ENCODE measurements at regions not wholly inside any gene's neighbourhood (a gene's known extent, or its start where the extent isn't known, plus 50 kb on each side); places are given as distances from the start of the nearest gene placed in this dataset.

GRCh38 chr5:44945743-44946142, 137.0 kb downstream of the MRPS30 start:
- H3K4me2 ChIP-seq (ENCODE audit: insufficient read depth, low read length): no peak overlapping the region
- no peaks in the 10 kb centered on the region for H4K20me1 ChIP-seq (ENCODE audit: insufficient read depth, low read length)
- H3K27me3 ChIP-seq (ENCODE audit: insufficient read depth, low read length): no peaks in the 10 kb centered on the region
- H2AFZ ChIP-seq (ENCODE audit: low read length): no peak overlapping the region
- no peak for DNase-seq (ENCODE audit: insufficient read length, low spot score, missing footprints)
- H3K9me3 ChIP-seq (ENCODE audit: low read depth, low read length): peaks cover 3% of the 10 kb centered on the region
- no peaks in the 10 kb centered on the region for H3K4me1 ChIP-seq (ENCODE audit: insufficient read depth, low read length)
- no peak overlapping the region for H3K4me3 ChIP-seq (ENCODE audit: insufficient read depth, low read length)
- H3K36me3 ChIP-seq (ENCODE audit: insufficient read depth, low read length): no peaks in the 10 kb centered on the region
- H3K27ac ChIP-seq (ENCODE audit: low read depth, low read length): no peak overlapping the region
- no peak for TF ChIP-seq CTCF (IDR thresholded peaks at IDR 0.05; ENCODE audit: extremely low read depth, low read depth, low read length)
- H3K79me2 ChIP-seq (ENCODE audit: insufficient read depth, low read length): no peaks in the 10 kb centered on the region

GRCh38 chr5:44949687-44950086, 140.9 kb downstream of the MRPS30 start:
- Histone ChIP-seq H3K4me1 (ENCODE audit: insufficient read depth, low read length) (no peaks in the 10 kb centered on the region), H3K4me3 (ENCODE audit: insufficient read depth, low read length) (no peak overlapping the region), H3K27ac (ENCODE audit: low read depth, low read length) (no peak overlapping the region), H4K20me1 (ENCODE audit: insufficient read depth, low read length) (no peaks in the 10 kb centered on the region), H2AFZ (ENCODE audit: low read length) (no peak overlapping the region), H3K36me3 (ENCODE audit: insufficient read depth, low read length) (no peaks in the 10 kb centered on the region), H3K9me3 (ENCODE audit: low read depth, low read length) (peaks cover 3% of the 10 kb centered on the region), H3K79me2 (ENCODE audit: insufficient read depth, low read length) (no peaks in the 10 kb centered on the region), H3K4me2 (ENCODE audit: insufficient read depth, low read length) (no peak overlapping the region), H3K27me3 (ENCODE audit: insufficient read depth, low read length) (no peaks in the 10 kb centered on the region)
- DNase-seq (ENCODE audit: insufficient read length, low spot score, missing footprints): no peak
- no peak for TF ChIP-seq CTCF (IDR thresholded peaks at IDR 0.05; ENCODE audit: extremely low read depth, low read depth, low read length)

- Histone ChIP-seq H3K36me3 (ENCODE audit: insufficient read depth, low read length) (no peaks in the 10 kb centered on the region), H3K27me3 (ENCODE audit: insufficient read depth, low read length) (no peaks in the 10 kb centered on the region), H3K9me3 (ENCODE audit: low read depth, low read length) (peaks cover 3% of the 10 kb centered on the region), H3K4me3 (ENCODE audit: insufficient read depth, low read length) (no peak overlapping the region), H3K4me1 (ENCODE audit: insufficient read depth, low read length) (no peaks in the 10 kb centered on the region), H4K20me1 (ENCODE audit: insufficient read depth, low read length) (no peaks in the 10 kb centered on the region), H3K79me2 (ENCODE audit: insufficient read depth, low read length) (no peaks in the 10 kb centered on the region), H2AFZ (ENCODE audit: low read length) (no peak overlapping the region), H3K27ac (ENCODE audit: low read depth, low read length) (no peak overlapping the region), H3K4me2 (ENCODE audit: insufficient read depth, low read length) (no peak overlapping the region)
- DNase-seq (ENCODE audit: insufficient read length, low spot score, missing footprints): no peak
- no peak for TF ChIP-seq CTCF (IDR thresholded peaks at IDR 0.05; ENCODE audit: extremely low read depth, low read depth, low read length)
Observed at GRCh38 chr5:44951371-44951770, 142.6 kb downstream of the MRPS30 start.

- DNase-seq (ENCODE audit: insufficient read length, low spot score, missing footprints): no peak
- peaks cover 3% of the 10 kb centered on the region for H3K9me3 ChIP-seq (ENCODE audit: low read depth, low read length)
- H3K4me2 ChIP-seq (ENCODE audit: insufficient read depth, low read length): no peak overlapping the region
- H3K27ac ChIP-seq (ENCODE audit: low read depth, low read length): no peak overlapping the region
- H3K4me3 ChIP-seq (ENCODE audit: insufficient read depth, low read length): no peak overlapping the region
- H4K20me1 ChIP-seq (ENCODE audit: insufficient read depth, low read length): no peaks in the 10 kb centered on the region
- TF ChIP-seq CTCF (IDR thresholded peaks at IDR 0.05; ENCODE audit: extremely low read depth, low read depth, low read length): peak; percentile 41
- no peaks in the 10 kb centered on the region for H3K27me3 ChIP-seq (ENCODE audit: insufficient read depth, low read length)
- H3K36me3 ChIP-seq (ENCODE audit: insufficient read depth, low read length): no peaks in the 10 kb centered on the region
- H2AFZ ChIP-seq (ENCODE audit: low read length): no peak overlapping the region
- no peaks in the 10 kb centered on the region for H3K79me2 ChIP-seq (ENCODE audit: insufficient read depth, low read length)
- no peaks in the 10 kb centered on the region for H3K4me1 ChIP-seq (ENCODE audit: insufficient read depth, low read length)
Observed at GRCh38 chr5:44952376-44952775, 143.6 kb downstream of the MRPS30 start.
